Hepatocyte (in vitro differentiated cells): ENCODE measurements at regions not wholly inside any gene's neighbourhood (a gene's known extent, or its start where the extent isn't known, plus 50 kb on each side); places are given as distances from the start of the nearest gene placed in this dataset.

Experiments used
- DNase-seq: peaks from one replicate; pipeline ENCODE4 v3.0.0-alpha.2; 2016; ENCODE audit warnings: low spot score
- H2AFZ ChIP-seq: fragments of 200-600 bp; sonication (generic); 2 replicates; pipeline ENCODE4 v1.6.0; 2016; ENCODE audit warnings: antibody characterized with exemption, mild to moderate bottlenecking
- H3K27ac ChIP-seq: fragments of 200-600 bp; sonication (generic); 2 replicates; pipeline ENCODE4 v1.5.1; 2016; ENCODE audit warnings: mild to moderate bottlenecking
- H3K27me3 ChIP-seq: fragments of 200-600 bp; sonication (generic); 2 replicates; pipeline ENCODE4 v1.6.1; 2016
- H3K36me3 ChIP-seq: fragments of 200-600 bp; sonication (generic); replicated peaks from 2 replicates; pipeline ENCODE4 v1.5.1; 2016; ENCODE audit warnings: low read depth; ENCODE audit not compliant: insufficient read depth
- H3K4me1 ChIP-seq: fragments of 200-600 bp; sonication (generic); 2 replicates; pipeline ENCODE4 v1.5.1; 2016; ENCODE audit warnings: mild to moderate bottlenecking, moderate library complexity; ENCODE audit not compliant: insufficient read depth
- H3K4me2 ChIP-seq: fragments of 200-600 bp; sonication (generic); 2 replicates; pipeline ENCODE4 v1.6.0; 2016
- H3K4me3 ChIP-seq: fragments of 200-600 bp; sonication (generic); 2 replicates; pipeline ENCODE4 v1.5.1; 2016; ENCODE audit warnings: mild to moderate bottlenecking
- H3K79me2 ChIP-seq: fragments of 200-600 bp; sonication (generic); 2 replicates; pipeline ENCODE4 v1.6.0; 2017; ENCODE audit warnings: mild to moderate bottlenecking
- H3K9me2 ChIP-seq: fragments of 200-600 bp; sonication (generic); replicated peaks from 2 replicates; pipeline ENCODE4 v1.6.0; 2017; ENCODE audit warnings: mild to moderate bottlenecking; ENCODE audit not compliant: insufficient read depth
- H3K9me3 ChIP-seq: fragments of 200-600 bp; sonication (generic); 2 replicates; pipeline ENCODE4 v1.5.1; 2016; ENCODE audit warnings: low read depth, mild to moderate bottlenecking
- H4K20me1 ChIP-seq: fragments of 200-600 bp; sonication (generic); 2 replicates; pipeline ENCODE4 v1.6.0; 2016; ENCODE audit warnings: mild to moderate bottlenecking; ENCODE audit not compliant: insufficient read depth, poor library complexity, severe bottlenecking
- EZH2 ChIP-seq: fragments of 200-600 bp; sonication (generic); IDR thresholded peaks from 2 replicates; pipeline ENCODE4 v1.6.1; 2016; ENCODE audit warnings: antibody characterized with exemption, mild to moderate bottlenecking, borderline replicate concordance
- EZH2phosphoT487 ChIP-seq: fragments of 200-600 bp; sonication (generic); IDR thresholded peaks from one replicate; pipeline ENCODE4 v1.6.1; 2018; ENCODE audit warnings: antibody characterized with exemption, mild to moderate bottlenecking, low read depth, moderate library complexity; ENCODE audit not compliant: unreplicated experiment, severe bottlenecking
- WGBS: methylation state at CpG from one replicate; pipeline ENCODE4 v1.1.6; 2016; ENCODE audit warnings: low lambda C conversion rate; ENCODE audit errors: missing lambda C conversion rate; 5-methylcytosine and 5-hydroxymethylcytosine counted together
- TF ChIP-seq, protein P1 (sequence below): fragments of 200-600 bp; sonication (generic); IDR thresholded peaks from 2 replicates; pipeline ENCODE4 v1.5.1; 2016; ENCODE audit warnings: antibody characterized with exemption, mild to moderate bottlenecking; ENCODE audit not compliant: poor library complexity

- Histone ChIP-seq H3K9me2 (no peaks in the 10 kb centered on the region), H3K36me3 (no peaks in the 10 kb centered on the region), H3K27me3 (peaks cover 3% of the 10 kb centered on the region), H3K4me2 (no peak overlapping the region), H2AFZ (no peak overlapping the region), H3K4me1 (no peaks in the 10 kb centered on the region), H3K4me3 (no peak overlapping the region), H3K27ac (no peak overlapping the region), H4K20me1 (no peaks in the 10 kb centered on the region), H3K9me3 (no peaks in the 10 kb centered on the region), H3K79me2 (no peaks in the 10 kb centered on the region)
- DNase-seq, result no peak
- WGBS, result 89% methylated on average over 4 of the region's 4 CpGs
- TF ChIP-seq, protein P1, sequence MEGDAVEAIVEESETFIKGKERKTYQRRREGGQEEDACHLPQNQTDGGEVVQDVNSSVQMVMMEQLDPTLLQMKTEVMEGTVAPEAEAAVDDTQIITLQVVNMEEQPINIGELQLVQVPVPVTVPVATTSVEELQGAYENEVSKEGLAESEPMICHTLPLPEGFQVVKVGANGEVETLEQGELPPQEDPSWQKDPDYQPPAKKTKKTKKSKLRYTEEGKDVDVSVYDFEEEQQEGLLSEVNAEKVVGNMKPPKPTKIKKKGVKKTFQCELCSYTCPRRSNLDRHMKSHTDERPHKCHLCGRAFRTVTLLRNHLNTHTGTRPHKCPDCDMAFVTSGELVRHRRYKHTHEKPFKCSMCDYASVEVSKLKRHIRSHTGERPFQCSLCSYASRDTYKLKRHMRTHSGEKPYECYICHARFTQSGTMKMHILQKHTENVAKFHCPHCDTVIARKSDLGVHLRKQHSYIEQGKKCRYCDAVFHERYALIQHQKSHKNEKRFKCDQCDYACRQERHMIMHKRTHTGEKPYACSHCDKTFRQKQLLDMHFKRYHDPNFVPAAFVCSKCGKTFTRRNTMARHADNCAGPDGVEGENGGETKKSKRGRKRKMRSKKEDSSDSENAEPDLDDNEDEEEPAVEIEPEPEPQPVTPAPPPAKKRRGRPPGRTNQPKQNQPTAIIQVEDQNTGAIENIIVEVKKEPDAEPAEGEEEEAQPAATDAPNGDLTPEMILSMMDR, result no peak
- TF ChIP-seq EZH2 (no peak), EZH2phosphoT487 (no peak)
Measured at GRCh38 chr20:60340232-60340631, 382.0 kb downstream of the CDH26 start.

- H2AFZ ChIP-seq, result no peak overlapping the region
- no peaks in the 10 kb centered on the region for H4K20me1 ChIP-seq
- no peaks in the 10 kb centered on the region for H3K9me3 ChIP-seq
- peaks cover 3% of the 10 kb centered on the region for H3K27me3 ChIP-seq
- DNase-seq, result peak; percentile 38
- WGBS, result 74% methylated on average over 7 of the region's 7 CpGs
- TF ChIP-seq EZH2 (no peak), EZH2phosphoT487 (no peak)
- TF ChIP-seq, protein P1, result no peak
- H3K36me3 ChIP-seq, result no peaks in the 10 kb centered on the region
- no peaks in the 10 kb centered on the region for H3K79me2 ChIP-seq
- no peaks in the 10 kb centered on the region for H3K4me1 ChIP-seq
- H3K4me2 ChIP-seq, result no peak overlapping the region
- H3K4me3 ChIP-seq, result no peak overlapping the region
- H3K9me2 ChIP-seq, result no peaks in the 10 kb centered on the region
- H3K27ac ChIP-seq, result no peak overlapping the region
Measured at GRCh38 chr20:60341062-60341461, 382.8 kb downstream of the CDH26 start.

GRCh38 chr20:60345106-60345505 is 386.9 kb downstream of the CDH26 start:
- H3K79me2 ChIP-seq, result no peaks in the 10 kb centered on the region
- H3K27me3 ChIP-seq, result no peaks in the 10 kb centered on the region
- H3K4me1 ChIP-seq, result no peaks in the 10 kb centered on the region
- H3K9me2 ChIP-seq, result no peaks in the 10 kb centered on the region
- H3K9me3 ChIP-seq, result no peaks in the 10 kb centered on the region
- H3K4me3 ChIP-seq, result no peak overlapping the region
- WGBS, result 82% methylated on average over 5 of the region's 5 CpGs
- no peak for TF ChIP-seq EZH2phosphoT487
- TF ChIP-seq, protein P1, result no peak
- no peak for TF ChIP-seq EZH2
- no peak overlapping the region for H3K4me2 ChIP-seq
- DNase-seq, result no peak
- H3K36me3 ChIP-seq, result no peaks in the 10 kb centered on the region
- H2AFZ ChIP-seq, result no peak overlapping the region
- H4K20me1 ChIP-seq, result no peaks in the 10 kb centered on the region
- no peak overlapping the region for H3K27ac ChIP-seq

- Histone ChIP-seq H3K27ac (no peak overlapping the region), H3K27me3 (no peaks in the 10 kb centered on the region), H4K20me1 (no peaks in the 10 kb centered on the region), H3K4me1 (no peaks in the 10 kb centered on the region), H3K36me3 (no peaks in the 10 kb centered on the region), H3K4me2 (no peak overlapping the region), H3K4me3 (no peak overlapping the region), H3K79me2 (no peaks in the 10 kb centered on the region), H2AFZ (no peak overlapping the region), H3K9me3 (no peaks in the 10 kb centered on the region), H3K9me2 (no peaks in the 10 kb centered on the region)
- WGBS, result 86% methylated on average over 11 of the region's 11 CpGs
- no peak for DNase-seq
- TF ChIP-seq EZH2phosphoT487 (no peak), EZH2 (no peak)
- TF ChIP-seq, protein P1, result no peak
Measured at GRCh38 chr20:60349418-60349817, 391.2 kb downstream of the CDH26 start.
